ENCODE measurements at regions not wholly inside any gene's neighbourhood (a gene's known extent, or its start where the extent isn't known, plus 50 kb on each side); places are given as distances from the start of the nearest gene placed in this dataset.

DNA sequence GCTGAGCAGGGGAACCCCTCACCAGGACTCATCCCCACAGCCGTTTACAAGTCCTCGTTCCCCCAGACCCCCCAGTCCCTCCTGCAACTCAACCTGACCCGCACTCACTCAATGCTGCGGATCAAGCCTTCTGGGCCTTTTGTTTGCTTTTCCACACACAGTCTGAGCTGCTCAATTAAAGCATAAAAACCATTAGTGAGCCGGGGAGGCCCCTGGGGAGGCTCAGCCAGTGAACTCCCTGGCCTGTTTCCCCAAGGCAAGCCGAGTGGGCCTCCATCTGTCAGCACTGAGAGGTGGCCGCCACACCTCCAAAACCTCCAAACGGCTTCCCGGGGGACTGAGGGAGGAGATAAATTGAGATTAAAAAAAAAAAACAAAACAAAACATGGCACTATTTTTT lies 158.5 kb downstream of the SHOX start:
- TF ChIP-seq, protein P1, sequence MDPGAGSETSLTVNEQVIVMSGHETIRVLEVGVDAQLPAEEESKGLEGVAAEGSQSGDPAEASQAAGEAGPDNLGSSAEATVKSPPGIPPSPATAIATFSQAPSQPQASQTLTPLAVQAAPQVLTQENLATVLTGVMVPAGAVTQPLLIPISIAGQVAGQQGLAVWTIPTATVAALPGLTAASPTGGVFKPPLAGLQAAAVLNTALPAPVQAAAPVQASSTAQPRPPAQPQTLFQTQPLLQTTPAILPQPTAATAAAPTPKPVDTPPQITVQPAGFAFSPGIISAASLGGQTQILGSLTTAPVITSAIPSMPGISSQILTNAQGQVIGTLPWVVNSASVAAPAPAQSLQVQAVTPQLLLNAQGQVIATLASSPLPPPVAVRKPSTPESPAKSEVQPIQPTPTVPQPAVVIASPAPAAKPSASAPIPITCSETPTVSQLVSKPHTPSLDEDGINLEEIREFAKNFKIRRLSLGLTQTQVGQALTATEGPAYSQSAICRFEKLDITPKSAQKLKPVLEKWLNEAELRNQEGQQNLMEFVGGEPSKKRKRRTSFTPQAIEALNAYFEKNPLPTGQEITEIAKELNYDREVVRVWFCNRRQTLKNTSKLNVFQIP (CRISPR knock-in tag; IDR thresholded peaks at IDR 0.05; ENCODE audit: borderline replicate concordance, low read depth) = no peak
- no peak for TF ChIP-seq TOX (CRISPR knock-in tag; IDR thresholded peaks at IDR 0.05; ENCODE audit: borderline replicate concordance)
- no peak for TF ChIP-seq RARB (CRISPR knock-in tag; IDR thresholded peaks at IDR 0.05)
- TF ChIP-seq PPARA (CRISPR knock-in tag; IDR thresholded peaks at IDR 0.05; ENCODE audit: borderline replicate concordance) = no peak
- no peak for TF ChIP-seq ZFP3 (CRISPR knock-in tag; IDR thresholded peaks at IDR 0.05)
- TF ChIP-seq, protein P2, sequence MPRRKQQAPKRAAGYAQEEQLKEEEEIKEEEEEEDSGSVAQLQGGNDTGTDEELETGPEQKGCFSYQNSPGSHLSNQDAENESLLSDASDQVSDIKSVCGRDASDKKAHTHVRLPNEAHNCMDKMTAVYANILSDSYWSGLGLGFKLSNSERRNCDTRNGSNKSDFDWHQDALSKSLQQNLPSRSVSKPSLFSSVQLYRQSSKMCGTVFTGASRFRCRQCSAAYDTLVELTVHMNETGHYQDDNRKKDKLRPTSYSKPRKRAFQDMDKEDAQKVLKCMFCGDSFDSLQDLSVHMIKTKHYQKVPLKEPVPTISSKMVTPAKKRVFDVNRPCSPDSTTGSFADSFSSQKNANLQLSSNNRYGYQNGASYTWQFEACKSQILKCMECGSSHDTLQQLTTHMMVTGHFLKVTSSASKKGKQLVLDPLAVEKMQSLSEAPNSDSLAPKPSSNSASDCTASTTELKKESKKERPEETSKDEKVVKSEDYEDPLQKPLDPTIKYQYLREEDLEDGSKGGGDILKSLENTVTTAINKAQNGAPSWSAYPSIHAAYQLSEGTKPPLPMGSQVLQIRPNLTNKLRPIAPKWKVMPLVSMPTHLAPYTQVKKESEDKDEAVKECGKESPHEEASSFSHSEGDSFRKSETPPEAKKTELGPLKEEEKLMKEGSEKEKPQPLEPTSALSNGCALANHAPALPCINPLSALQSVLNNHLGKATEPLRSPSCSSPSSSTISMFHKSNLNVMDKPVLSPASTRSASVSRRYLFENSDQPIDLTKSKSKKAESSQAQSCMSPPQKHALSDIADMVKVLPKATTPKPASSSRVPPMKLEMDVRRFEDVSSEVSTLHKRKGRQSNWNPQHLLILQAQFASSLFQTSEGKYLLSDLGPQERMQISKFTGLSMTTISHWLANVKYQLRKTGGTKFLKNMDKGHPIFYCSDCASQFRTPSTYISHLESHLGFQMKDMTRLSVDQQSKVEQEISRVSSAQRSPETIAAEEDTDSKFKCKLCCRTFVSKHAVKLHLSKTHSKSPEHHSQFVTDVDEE (CRISPR knock-in tag; IDR thresholded peaks at IDR 0.05) = no peak
- TF ChIP-seq, protein P3, sequence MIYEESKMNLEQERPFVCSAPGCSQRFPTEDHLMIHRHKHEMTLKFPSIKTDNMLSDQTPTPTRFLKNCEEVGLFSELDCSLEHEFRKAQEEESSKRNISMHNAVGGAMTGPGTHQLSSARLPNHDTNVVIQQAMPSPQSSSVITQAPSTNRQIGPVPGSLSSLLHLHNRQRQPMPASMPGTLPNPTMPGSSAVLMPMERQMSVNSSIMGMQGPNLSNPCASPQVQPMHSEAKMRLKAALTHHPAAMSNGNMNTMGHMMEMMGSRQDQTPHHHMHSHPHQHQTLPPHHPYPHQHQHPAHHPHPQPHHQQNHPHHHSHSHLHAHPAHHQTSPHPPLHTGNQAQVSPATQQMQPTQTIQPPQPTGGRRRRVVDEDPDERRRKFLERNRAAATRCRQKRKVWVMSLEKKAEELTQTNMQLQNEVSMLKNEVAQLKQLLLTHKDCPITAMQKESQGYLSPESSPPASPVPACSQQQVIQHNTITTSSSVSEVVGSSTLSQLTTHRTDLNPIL (CRISPR knock-in tag; IDR thresholded peaks at IDR 0.05; ENCODE audit: low read depth) = no peak
- TF ChIP-seq BACH2 (CRISPR knock-in tag; IDR thresholded peaks at IDR 0.05; ENCODE audit: borderline replicate concordance) = no peak
- TF ChIP-seq ZNF8 (CRISPR knock-in tag; IDR thresholded peaks at IDR 0.05) = no peak
- TF ChIP-seq ZNF70 (CRISPR knock-in tag; IDR thresholded peaks at IDR 0.05) = no peak
- no peak for ATAC-seq

DNA sequence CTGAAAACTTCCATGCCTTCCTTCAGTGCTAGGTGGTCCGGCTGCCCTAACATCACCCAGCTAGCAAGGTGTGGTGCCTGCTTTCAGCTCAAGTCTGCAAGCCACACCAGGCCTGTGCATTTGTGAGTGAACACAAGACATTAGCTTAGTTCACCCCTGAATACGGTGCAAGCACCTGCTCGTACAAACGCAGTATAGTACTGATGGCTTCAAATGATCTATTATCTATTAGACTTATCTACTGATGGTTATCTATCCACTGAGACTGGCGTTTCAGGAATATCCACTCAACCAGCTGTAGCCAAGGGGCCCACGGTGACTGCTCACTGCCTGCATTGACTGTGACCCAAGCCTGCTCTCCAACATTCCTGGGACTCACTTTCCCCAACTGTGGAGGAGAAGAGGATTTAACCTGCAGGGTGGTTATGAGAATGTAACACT lies 155.9 kb downstream of the SHOX start:
- ATAC-seq = no peak
- no peak for TF ChIP-seq PPARA (CRISPR knock-in tag; IDR thresholded peaks at IDR 0.05; ENCODE audit: borderline replicate concordance)
- TF ChIP-seq TOX (CRISPR knock-in tag; IDR thresholded peaks at IDR 0.05; ENCODE audit: borderline replicate concordance) = no peak
- TF ChIP-seq, protein P4, sequence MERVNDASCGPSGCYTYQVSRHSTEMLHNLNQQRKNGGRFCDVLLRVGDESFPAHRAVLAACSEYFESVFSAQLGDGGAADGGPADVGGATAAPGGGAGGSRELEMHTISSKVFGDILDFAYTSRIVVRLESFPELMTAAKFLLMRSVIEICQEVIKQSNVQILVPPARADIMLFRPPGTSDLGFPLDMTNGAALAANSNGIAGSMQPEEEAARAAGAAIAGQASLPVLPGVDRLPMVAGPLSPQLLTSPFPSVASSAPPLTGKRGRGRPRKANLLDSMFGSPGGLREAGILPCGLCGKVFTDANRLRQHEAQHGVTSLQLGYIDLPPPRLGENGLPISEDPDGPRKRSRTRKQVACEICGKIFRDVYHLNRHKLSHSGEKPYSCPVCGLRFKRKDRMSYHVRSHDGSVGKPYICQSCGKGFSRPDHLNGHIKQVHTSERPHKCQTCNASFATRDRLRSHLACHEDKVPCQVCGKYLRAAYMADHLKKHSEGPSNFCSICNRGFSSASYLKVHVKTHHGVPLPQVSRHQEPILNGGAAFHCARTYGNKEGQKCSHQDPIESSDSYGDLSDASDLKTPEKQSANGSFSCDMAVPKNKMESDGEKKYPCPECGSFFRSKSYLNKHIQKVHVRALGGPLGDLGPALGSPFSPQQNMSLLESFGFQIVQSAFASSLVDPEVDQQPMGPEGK (CRISPR knock-in tag; IDR thresholded peaks at IDR 0.05; ENCODE audit: borderline replicate concordance) = no peak
- no peak for TF ChIP-seq ZFP30 (CRISPR knock-in tag; IDR thresholded peaks at IDR 0.05)
- TF ChIP-seq ZNF70 (CRISPR knock-in tag; IDR thresholded peaks at IDR 0.05) = no peak

DNA sequence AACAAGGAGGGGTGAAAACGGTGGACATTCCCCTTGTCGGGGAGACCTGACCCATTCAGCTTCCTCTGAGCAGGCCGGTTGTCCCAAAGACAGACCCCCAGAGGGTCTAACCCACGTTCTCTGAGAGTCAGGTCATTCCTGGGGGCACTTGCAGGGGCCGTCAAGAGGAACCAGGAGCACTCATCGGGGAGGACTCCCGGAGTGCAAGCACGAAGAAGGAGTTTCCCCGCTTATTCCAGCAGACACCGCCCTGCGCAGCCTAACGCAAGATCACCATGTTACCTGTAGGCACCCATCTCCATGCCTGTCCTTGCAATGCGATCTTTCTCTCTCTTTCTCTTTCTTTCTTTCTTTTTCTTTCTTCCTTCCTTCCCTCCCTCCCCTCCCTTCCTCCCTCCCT lies 154.2 kb downstream of the SHOX start:
- ATAC-seq = no peak
- TF ChIP-seq ISL1 (CRISPR knock-in tag; IDR thresholded peaks at IDR 0.05) (no peak), ARNTL (CRISPR knock-in tag; IDR thresholded peaks at IDR 0.05; ENCODE audit: borderline replicate concordance, low read depth) (no peak), TCF4 (CRISPR knock-in tag; IDR thresholded peaks at IDR 0.05; ENCODE audit: borderline replicate concordance) (no peak), ZNF70 (CRISPR knock-in tag; IDR thresholded peaks at IDR 0.05) (no peak), SNAI2 (CRISPR knock-in tag; IDR thresholded peaks at IDR 0.05) (no peak), ESRRG (CRISPR knock-in tag; IDR thresholded peaks at IDR 0.05) (no peak), GLIS3 (CRISPR knock-in tag; IDR thresholded peaks at IDR 0.05) (no peak), ZFP3 (CRISPR knock-in tag; IDR thresholded peaks at IDR 0.05) (no peak), ZNF8 (CRISPR knock-in tag; IDR thresholded peaks at IDR 0.05) (no peak)
- TF ChIP-seq, protein P4 (CRISPR knock-in tag; IDR thresholded peaks at IDR 0.05; ENCODE audit: borderline replicate concordance) = no peak
- TF ChIP-seq, protein P5, sequence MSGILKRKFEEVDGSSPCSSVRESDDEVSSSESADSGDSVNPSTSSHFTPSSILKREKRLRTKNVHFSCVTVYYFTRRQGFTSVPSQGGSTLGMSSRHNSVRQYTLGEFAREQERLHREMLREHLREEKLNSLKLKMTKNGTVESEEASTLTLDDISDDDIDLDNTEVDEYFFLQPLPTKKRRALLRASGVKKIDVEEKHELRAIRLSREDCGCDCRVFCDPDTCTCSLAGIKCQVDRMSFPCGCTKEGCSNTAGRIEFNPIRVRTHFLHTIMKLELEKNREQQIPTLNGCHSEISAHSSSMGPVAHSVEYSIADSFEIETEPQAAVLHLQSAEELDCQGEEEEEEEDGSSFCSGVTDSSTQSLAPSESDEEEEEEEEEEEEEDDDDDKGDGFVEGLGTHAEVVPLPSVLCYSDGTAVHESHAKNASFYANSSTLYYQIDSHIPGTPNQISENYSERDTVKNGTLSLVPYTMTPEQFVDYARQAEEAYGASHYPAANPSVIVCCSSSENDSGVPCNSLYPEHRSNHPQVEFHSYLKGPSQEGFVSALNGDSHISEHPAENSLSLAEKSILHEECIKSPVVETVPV (CRISPR knock-in tag; IDR thresholded peaks at IDR 0.05) = no peak
